HS-27A (cell line): ENCODE measurements at regions not wholly inside any gene's neighbourhood (a gene's known extent, or its start where the extent isn't known, plus 50 kb on each side); places are given as distances from the start of the nearest gene placed in this dataset.
"Not testable (repeated sequence)": the region's sequence is repeated elsewhere in the genome, so short reads cannot be mapped to it uniquely, and the experiment has no call there.

Experiments used
- DNase-seq: peaks from one replicate; pipeline ENCODE4 v3.0.0-alpha.2; 2012; ENCODE audit warnings: low read depth, missing footprints

DNA sequence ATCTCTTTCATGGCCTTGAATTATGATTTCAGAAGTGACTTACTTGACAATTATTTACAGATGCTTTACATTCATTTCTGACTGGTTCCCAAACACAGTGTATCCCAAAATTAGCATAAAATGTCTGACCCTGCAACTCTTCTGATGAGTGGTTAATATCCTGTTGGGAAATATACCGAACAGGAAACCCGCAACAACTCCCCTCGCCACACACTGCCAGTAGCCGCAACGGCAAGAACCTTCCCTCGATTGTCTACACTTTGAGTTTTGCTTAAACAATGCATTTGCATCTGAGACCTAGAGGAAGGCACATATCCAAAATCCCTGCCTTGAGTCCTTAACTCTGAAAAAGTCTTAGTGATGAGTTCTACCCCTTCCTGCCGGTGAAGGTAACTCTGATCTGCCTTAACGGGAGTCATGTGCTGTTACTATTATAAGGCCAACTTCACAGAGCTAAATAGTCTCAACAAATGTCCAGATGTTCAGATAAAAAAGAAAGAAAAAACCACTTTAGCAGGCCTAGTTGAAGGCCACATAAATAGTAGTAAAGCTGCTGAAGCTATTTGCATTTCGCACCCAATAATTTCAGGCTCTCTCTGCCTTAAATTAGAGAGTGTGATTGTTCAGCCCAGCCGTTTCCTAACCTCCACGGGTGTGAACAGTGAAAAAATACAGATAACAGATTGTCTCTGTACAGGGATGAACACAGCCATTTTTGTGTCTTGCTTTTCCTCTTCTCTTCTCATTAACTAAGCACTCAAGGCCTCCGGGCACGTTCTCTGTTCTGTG is 321.1 kb downstream of the HS3ST3B1 start:
- no peak for DNase-seq

DNA sequence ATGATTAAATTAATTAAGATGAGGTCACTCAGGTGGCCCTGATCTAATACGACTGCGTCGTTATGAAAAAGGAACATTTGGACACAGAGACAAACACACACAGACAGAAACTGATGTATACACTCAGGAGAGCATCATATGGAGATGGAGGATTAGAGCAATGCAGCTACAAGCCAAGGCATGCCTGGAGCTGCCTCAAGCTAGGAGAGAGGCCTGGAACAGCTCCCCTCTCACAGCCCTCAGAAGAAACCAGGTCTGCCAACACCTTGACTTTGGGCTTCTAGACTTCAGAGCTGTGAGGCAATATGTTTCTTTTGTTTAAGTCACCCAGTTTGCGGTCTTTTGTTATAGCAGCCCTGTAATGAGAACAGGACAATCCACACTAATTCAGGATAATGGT is 318.9 kb downstream of the HS3ST3B1 start:
- DNase-seq, result no peak

DNA sequence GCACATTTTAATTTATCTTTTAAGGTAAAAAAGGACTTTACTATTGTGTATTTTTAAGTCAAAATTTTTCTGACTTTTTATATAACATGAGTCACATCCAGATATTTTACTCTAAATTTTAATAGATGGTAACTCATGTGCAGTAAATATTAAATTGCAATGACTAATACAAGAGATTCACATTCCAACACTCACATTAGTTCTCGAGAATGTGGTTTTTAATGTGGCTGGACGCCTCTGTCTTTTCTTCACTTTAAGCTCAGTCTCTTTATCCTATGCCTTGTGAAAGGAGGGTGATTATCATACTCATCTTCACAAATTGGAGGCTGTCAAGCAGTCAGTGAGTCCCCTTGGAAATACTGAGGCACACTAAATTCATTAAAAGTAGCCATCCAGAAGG is 315.6 kb downstream of the HS3ST3B1 start:
- peak; percentile 29 for DNase-seq

DNA sequence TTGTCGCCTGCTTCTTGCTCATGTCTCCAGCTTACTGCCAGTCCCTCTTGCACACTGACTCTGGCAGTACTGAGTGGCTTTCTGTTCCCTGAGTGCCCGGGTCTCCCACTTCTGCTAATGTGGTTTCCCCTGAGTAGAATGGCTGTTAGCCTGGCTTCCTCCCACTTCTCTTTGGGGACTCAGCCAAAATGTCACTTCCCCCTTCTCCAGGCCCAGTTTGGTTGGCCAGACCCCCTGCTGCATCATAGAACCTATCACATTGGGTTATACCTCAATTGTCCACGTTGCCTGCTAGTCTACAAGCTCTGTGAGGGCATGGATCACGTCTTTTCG is 304.4 kb downstream of the HS3ST3B1 start:
- no peak for DNase-seq

DNA sequence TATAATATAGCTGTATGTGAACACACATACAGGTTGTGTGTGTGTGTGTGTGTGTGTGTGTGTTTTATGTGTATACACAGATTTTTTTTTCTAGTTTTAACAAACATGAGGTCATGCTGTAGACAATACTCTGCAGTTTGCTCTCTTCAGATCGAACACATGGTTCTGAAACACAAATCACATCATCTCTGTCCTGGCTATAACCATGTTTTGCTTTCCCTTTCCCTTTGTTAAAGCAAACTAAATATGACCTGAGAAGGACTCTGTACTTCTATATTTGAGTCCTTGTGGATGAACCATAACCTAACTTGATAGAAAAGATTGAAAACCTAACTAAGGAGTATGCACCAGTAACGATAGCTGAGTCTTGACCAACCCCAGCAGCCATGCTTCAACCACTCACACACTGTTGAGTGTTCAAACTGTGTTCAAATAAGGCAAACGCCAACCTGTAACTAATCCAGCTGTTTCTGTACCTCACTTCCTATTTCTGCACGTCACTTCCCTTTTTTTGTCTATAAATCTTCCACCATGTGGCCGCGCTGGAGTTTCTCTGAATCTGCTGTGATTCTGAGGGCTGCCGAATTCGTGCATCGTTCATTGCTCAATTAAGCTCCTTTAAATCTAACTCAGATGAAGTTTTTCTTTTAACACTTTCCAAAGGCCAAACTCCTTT is 303.8 kb downstream of the HS3ST3B1 start:
- DNase-seq, result no peak

DNA sequence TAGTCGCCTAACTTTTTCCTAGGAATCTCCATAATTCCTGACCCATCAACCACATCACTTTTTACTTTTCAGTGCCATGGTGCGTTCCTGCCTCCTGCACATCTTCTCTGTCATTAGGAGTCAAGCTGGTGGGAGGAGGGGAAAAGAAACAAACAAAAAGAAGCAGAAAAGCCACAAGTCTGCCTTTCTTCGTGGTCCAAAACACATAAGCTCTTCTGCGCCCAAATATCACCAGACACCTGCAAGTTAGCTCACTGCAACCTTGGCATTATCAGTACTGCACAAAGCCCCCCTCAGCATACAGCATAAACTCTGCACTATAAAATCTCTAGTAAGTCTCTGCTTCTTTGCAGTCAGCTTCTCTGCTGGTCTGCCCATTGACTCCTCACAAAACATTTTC is 295.3 kb downstream of the HS3ST3B1 start:
- no peak for DNase-seq

DNA sequence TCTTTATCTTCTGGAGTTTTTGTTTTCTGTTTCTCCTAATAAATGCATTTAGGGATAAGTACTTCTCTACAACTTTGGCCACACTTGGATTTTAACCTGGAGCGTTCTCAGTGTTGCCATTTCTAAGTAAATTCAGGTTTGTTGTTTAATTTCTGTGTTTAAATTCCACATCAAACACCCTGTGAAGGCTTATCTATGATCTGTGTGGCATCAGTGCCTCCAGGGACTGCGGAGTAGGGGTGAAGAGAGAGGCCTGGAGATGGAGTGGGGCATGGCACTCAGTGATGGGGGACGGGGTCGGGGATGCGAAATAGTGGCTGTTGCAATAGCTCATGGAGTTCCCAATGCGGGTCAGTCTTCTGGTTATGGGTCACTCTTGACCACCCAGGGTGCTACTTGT is 294.8 kb downstream of the HS3ST3B1 start:
- DNase-seq, result no peak

DNA sequence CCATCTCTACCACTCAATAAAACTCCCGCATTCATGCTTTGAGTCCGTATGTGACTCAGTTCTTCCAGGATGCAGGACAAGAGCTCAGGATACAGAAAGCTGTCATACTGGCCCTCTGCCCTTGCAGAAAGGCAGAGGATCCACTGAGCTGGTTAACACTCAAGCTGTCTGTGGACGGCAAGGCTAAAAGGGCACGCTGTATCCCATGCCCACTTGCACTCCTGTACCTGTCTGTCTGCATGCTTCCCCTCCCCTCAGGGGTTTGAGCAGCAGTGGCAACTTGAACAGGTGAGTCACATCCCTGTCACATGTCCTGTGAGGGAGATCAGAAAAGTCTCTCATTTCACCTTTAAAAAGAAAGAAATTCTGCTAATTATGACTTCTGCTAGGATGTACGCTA is 293.8 kb downstream of the HS3ST3B1 start:
- no peak for DNase-seq

DNA sequence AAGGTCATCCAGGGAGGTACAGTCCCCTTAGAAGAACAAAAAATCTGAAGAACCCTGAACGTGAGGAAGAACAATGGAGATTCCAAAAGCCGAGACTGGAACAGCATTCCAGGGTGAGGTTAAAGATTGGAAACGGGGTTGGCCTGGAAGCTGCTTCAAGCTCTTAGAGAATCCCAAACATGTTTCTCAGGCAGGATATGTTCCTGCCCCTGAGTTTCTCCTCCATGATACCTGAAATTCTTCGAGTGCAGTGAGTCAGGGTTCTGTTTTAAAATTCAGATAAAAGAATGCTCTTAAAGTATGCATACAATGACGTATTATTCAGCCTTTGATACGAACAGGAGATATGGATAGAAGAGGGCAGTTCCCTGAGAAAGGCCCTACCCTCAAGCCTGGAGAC is 293.1 kb downstream of the HS3ST3B1 start:
- DNase-seq, result no peak

DNA sequence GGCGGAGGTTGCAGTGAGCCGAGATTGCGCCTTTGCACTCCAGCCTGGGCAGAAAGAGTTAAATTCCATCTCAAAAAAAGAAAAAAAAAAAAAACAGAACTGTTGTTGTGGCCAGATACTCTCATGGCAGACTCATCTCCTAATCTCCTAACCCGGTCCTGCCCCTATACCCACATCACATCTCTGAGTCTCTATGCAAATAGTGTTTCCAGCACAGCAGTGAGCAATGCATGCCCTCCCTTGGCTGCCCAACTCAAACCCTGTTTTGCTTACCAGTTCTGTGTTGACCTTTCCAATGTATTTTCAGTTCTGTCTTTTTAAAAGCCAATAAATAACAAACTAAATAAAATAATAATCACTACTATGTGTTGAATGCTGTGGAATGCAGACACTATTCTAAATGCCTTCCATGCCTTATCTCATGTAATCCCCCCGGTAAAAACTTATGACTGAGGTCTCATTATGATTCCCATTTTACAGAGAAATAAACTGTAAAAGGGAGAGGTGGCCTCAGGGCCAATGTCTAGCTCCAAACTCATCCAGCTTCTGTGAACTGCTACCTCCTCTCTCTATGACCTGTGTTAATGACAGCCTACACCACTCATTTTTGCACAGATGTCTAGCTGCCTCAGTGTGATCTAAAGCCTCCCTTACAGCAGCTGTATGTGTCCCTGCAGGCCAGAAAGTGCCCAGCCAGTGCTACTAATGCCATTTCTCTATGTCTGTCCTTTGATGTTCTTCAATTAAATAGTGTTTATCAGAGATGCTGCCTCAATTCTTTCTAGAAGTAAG is 289.8 kb downstream of the HS3ST3B1 start:
- DNase-seq, result no peak

DNA sequence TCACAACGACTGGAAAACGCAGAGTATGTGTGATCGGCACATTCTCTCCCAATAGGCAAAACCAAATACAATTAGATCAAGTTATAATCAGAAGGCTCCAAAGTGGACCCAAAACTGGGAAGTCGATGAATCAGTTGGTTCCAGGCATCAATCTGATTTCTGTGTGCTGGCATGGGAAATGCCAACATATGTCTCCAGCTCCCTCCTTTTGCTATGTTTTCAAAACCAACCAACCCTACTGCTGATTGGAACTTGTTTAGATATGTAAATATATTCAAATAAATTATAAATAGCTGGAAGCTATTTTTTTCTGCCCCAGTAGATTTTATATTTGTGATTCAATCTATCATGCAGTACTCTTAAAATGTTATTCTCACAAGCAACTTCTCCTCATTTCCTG is 284.2 kb downstream of the HS3ST3B1 start:
- no peak for DNase-seq

DNA sequence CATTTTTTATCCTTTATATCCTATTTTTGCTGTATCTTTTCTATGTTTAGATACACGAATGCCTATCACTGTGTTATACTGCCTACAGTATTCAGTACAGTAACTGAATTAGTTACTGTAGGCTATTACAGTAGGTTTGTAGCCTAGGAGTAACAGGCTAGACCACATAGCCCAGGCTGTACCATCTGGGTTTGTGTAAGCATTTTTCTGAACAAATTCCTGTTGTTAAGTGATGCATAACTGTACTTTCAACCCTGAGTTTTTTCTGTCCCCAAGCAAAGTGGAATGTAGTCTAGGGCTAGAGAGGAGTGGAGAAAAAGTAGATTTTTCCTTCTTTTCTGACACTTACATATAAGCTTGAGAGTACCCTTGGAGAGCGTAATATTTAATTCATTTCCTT is 282.1 kb downstream of the HS3ST3B1 start:
- no peak for DNase-seq

DNA sequence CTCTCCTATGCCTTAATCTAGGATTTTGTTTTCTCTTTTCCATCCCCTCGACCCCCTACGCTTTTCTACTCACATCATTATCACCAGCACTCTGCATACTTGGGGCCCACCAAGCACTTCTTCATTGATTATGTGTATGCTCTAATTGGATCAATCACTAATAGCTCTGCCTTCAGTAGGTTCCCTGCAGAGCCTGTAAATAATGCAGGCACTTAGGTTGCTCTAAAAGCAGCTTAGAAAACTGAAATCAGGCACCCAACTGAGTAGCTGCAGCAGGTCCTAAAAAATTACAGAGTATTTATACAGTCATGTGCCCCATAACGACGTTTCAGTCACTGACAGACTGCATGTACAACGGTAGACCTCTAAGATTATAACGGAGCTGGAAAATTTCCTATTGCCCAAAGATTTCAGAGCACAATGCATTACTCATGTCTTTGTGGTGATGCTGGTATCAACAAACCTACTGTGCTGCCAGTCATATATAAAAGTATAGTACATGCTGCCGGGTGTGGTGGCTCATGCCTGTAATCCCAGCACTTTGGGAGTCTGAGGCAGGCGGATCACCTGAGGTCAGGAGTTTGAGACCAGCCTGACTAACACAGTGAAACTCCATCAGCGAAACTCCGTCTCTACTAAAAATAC is 280.4 kb downstream of the HS3ST3B1 start:
- no peak for DNase-seq

DNA sequence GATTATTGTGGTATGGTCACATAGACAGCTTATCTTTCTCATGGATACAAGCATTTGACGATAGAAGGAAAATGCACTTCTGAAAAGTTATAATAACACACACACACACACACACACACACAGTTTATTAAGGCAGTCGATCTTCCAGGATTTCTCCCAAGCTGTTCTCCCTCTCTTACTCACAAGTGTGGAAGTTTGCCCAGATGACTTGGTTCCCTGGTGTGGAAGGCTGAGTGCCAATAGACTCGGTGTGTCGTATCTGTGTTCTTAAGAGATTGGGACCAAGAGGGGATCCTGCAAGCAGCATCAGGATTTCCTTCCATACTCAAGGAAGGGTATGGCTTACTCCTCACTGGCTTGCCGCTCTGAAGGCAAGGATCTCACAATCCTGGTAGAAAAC is 279.6 kb downstream of the HS3ST3B1 start:
- DNase-seq, result no peak

DNA sequence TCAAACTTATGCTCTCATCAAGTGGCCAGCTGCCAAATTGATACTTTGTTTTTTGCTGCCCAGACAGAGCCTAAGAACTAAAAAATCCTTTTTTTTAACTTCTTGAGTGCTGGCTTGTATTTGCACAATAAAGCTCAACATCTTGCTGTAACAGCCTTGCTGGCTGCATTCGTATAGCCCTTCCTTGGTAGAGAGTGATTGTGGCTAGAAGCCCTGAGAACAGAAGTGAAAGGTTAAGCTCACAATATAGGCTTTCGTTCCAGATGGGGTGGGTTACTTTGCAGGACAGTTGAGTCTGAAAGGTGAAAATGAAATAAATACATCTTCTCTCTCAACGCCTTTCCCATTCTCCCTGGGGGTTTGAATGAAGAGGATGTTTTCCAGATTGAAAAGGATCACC is 278.8 kb downstream of the HS3ST3B1 start:
- DNase-seq, result no peak

DNA sequence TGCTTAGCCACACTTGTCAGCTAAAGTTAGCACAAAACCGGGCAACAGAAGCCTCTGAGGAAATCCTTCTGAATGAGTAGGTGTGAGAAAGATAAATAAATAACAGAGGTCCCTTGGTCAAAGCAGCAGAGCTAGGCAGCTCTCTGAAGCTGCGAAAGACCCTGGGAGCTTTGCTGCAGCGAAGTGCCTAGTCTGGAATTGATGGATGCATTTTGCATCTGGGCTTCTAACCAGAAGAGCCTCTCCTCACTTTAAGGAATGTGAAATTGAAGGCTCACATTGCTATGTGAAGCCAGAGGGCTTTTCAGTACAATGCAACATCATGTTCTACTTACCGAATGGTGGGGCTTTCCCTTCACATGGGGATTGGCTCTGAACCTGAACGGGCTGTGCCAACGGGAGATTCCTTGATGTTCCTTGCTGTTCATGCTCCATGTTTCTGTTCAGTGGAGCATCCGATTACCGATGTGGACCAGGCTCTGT is 274.6 kb downstream of the HS3ST3B1 start:
- DNase-seq, result no peak

DNA sequence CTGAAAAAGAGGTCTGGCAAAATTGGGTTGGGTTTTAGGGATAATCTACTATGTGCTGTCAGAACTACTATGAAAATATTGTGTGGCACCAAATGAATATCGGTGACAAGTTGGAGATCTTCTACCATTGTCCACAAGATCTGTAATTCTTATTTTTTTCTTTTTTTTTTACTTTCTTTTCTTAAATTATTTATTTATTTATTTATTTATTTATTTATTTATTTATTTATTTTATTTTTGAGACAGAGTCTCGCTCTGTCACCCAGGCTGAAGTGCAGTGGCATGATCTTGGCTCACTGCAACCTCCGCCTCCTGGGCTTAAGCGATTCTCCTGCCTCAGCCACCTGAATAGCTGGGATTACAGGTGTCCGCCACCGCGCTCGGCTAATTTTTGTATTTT is 259.4 kb downstream of the HS3ST3B1 start:
- DNase-seq, result not testable (repeated sequence)

DNA sequence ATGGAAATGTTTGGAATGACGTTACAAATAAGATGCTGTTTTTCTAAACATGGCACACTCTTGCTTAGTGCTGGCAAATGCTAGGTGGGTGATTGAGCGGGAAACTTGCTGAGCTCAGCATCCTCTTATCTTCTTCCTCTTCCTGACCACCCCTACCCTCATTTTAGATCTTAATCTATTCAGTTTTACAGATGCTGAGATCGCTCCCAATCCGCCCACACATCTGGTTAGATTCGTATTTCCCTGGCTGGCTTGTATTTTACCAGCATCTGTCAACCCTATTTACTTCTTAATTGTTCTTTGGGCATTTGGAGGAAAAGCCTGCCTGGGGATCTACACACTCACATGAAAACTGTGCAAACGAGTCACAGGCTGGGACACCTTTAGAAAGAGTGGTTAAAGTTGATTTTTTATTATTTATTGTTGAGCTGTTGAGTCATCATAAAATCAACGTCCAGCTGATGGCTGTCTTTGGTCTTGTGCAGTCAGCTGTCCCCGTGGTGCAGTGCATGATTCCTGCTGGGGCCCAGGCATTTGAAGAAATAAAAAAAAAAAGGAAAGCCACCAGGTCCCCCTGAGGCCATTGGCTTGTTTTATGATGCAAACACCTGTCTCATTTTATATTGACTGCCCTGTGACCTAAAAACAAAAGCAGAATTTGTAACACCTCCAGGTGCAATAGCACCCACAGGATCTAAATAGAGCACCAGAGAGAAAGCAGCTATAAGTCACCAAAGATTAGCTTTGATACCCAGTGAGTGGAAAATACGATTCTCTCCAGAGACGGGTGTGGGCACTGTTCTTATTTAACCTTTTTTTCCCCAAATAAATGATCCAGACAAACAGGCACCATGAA is 258.6 kb downstream of the HS3ST3B1 start:
- no peak for DNase-seq

DNA sequence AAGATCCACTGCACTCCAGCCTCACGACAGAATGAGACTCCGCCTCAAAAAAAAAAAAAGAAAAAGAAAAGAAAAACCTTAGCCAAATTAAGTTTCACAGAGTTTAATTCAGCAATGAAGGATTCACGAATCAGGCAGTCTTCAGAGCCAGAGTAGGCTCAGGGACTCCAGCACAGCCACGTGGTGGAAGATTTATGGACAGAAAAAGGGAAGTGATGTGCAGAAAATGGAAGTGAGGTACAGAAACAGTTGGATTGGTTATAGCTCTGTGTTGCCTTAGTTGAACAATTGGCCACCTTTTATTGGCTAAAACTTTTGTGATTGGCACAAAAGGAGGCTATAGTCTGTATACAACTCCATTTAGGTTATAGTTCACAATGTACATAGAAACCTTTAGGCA is 256.6 kb downstream of the HS3ST3B1 start:
- DNase-seq, result no peak

DNA sequence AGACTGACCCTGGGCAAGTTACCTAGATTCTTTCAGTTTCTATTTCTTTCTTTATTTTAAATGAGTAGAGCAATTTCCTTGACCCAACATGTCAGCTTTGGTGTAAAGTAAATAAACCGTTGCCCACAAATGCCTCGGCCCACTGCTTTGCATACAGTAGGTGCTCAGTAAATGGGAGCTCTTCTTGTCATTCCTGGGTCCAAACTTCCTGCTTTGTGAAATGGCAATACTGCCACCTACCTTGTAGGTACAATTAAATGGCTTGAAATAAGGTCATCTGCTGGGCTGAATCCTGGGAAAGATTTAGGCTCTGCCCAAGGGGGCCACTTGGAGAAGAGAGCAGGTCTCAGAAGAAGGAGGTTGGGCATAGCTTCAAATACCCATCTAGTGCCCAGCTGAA is 253.0 kb downstream of the HS3ST3B1 start:
- no peak for DNase-seq

DNA sequence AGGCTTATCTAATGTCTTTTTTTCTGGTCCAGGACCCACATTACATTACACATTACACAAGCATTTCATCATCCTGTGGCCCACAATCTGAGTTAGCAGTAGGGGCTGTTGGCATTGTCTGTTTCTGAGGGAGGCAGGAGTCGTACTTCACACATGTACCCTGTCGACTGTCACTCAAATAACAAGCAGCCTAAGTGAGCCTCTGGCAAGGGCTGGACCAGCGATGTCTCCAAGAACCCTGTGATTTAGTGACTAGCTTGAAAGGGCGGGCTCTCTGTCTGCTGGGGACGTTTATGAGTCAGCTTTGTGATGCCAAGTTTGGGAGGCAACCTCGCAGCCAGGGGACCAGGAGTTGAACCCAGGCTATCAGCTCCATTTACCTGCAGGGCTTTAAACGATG is 251.4 kb downstream of the HS3ST3B1 start:
- no peak for DNase-seq

DNA sequence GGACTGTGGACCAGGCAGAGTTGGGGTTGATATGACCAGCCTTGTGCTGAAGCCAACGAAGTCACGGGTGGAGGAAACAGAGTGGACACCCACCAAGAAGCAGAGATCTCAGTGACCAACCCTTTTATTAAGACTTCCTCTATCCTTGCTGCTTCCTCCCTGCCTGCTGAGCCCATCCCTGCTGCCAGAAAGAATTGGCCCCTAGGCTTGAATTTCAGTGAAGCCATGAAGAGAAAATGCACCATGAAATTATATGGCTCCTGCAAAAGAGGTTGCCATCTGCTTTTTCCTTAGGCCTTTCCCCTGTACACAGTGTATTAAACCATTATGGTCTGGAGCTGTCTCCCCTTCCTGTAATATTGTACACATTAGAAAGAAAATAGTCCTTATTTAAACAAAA is 246.7 kb downstream of the HS3ST3B1 start:
- no peak for DNase-seq
